A549 (cell line): ENCODE measurements at regions not wholly inside any gene's neighbourhood (a gene's known extent, or its start where the extent isn't known, plus 50 kb on each side); places are given as distances from the start of the nearest gene placed in this dataset.

ENCODE experiments used
- CBX8 ChIP-seq: fragments of 200-600 bp; sonication (generic); IDR thresholded peaks from 2 replicates; pipeline ENCODE4 v1.6.1; 2016
- CEBPB ChIP-seq, 2 experiments: fragments of >200 bp in 1 of 2; sonication (Bioruptor Twin) in 1 of 2; formaldehyde crosslinking in 1 of 2; IDR thresholded peaks; 2 replicates each; pipeline ENCODE4 v1.6.1; 2012 to 2016
- CTCF ChIP-seq: fragments of >200 bp; sonication (Bioruptor Twin); formaldehyde crosslinking; IDR thresholded peaks from 3 replicates; pipeline ENCODE4 v1.5.1; 2016
- EHF ChIP-seq: fragments of 250-450 bp; sonication (Bioruptor Pico); IDR thresholded peaks from 2 replicates; pipeline ENCODE4 v1.5.0; 2020; ENCODE audit warnings: mild to moderate bottlenecking
- EP300 ChIP-seq, 2 experiments: fragments of >200 bp; sonication (Bioruptor Twin); formaldehyde crosslinking; IDR thresholded peaks; 2 replicates in 1 of 2; 3 replicates in 1 of 2; pipeline ENCODE4 v1.6.1; 2016 to 2017
- MAZ ChIP-seq: fragments of 150-350 bp; IDR thresholded peaks from 2 replicates; pipeline ENCODE4 v1.6.1; 2014; ENCODE audit warnings: antibody characterized with exemption, low read depth, low read length, borderline replicate concordance
- MYC ChIP-seq: IDR thresholded peaks from 2 replicates; pipeline ENCODE4 v1.6.1; 2012; ENCODE audit warnings: mild to moderate bottlenecking, inconsistent platforms, low read length, improper control_type of control experiment, borderline replicate concordance
- NR3C1 ChIP-seq: fragments of >200 bp; sonication (Bioruptor Twin); formaldehyde crosslinking; IDR thresholded peaks from 3 replicates; pipeline ENCODE4 v1.6.1; 2017
- PBX3 ChIP-seq: IDR thresholded peaks from 2 replicates; pipeline ENCODE4 v1.6.1; 2012
- POLR2A ChIP-seq: IDR thresholded peaks from 2 replicates; pipeline ENCODE4 v1.6.1; 2012; ENCODE audit warnings: mild to moderate bottlenecking, low read length
- POLR2AphosphoS2 ChIP-seq: conservative IDR thresholded peaks from 2 replicates; pipeline ENCODE4 v1.6.1; 2012; ENCODE audit warnings: low read length, improper control_type of control experiment, inconsistent platforms
- SMC3 ChIP-seq: fragments of >200 bp; sonication (Bioruptor Twin); formaldehyde crosslinking; IDR thresholded peaks from 3 replicates; pipeline ENCODE4 v1.6.1; 2018; ENCODE audit warnings: inconsistent platforms
- USF2 ChIP-seq: fragments of 450-650 bp; IDR thresholded peaks from 2 replicates; pipeline ENCODE4 v1.6.1; 2014; ENCODE audit warnings: antibody characterized with exemption
- ZC3H11A ChIP-seq: fragments of 450-650 bp; IDR thresholded peaks from 2 replicates; pipeline ENCODE4 v1.6.1; 2014; ENCODE audit warnings: antibody characterized with exemption, mild to moderate bottlenecking

GRCh38 chrX:98338544-98338943, 1454.8 kb downstream of the RPA4 start:
- TF ChIP-seq CTCF (no peak), EHF (CRISPR knock-in tag) (no peak), USF2 (no peak), ZC3H11A (no peak), CBX8 (no peak), POLR2A (no peak), MAZ (no peak), NR3C1 (no peak), POLR2AphosphoS2 (no peak), EP300 (IDR thresholded peaks at IDR 0.05) (no peak), SMC3 (no peak), CEBPB (IDR thresholded peaks at IDR 0.05) (no peak), PBX3 (no peak), MYC (no peak)
